ENCODE measurements at regions not wholly inside any gene's neighbourhood (a gene's known extent, or its start where the extent isn't known, plus 50 kb on each side); places are given as distances from the start of the nearest gene placed in this dataset.

- no peaks in the 10 kb centered on the region for H3K4me1 ChIP-seq (ENCODE audit: control insufficient read depth, insufficient read depth, low read length)
- no peaks in the 10 kb centered on the region for H3K9me3 ChIP-seq (replicated peaks; ENCODE audit: low read length)
- H3K36me3 ChIP-seq (ENCODE audit: insufficient read depth, low read length), result no peaks in the 10 kb centered on the region
- no peak overlapping the region for H3K4me3 ChIP-seq (ENCODE audit: low read length)
- H3K27me3 ChIP-seq (ENCODE audit: control insufficient read depth, insufficient read depth, low read length), result no peaks in the 10 kb centered on the region
- H3K4me2 ChIP-seq (ENCODE audit: low read length), result no peak overlapping the region
- no peak overlapping the region for H3K9ac ChIP-seq (ENCODE audit: low read depth, low read length)
Observed at GRCh38 chr1:86296305-86297205, 99.6 kb downstream of the ODF2L start.

- Histone ChIP-seq H3K9me3 (replicated peaks; ENCODE audit: low read length) (no peaks in the 10 kb centered on the region), H3K9ac (ENCODE audit: low read depth, low read length) (no peak overlapping the region), H3K4me1 (ENCODE audit: control insufficient read depth, insufficient read depth, low read length) (no peaks in the 10 kb centered on the region), H3K36me3 (ENCODE audit: insufficient read depth, low read length) (no peaks in the 10 kb centered on the region), H3K4me2 (ENCODE audit: low read length) (no peak overlapping the region), H3K4me3 (ENCODE audit: low read length) (no peak overlapping the region), H3K27me3 (ENCODE audit: control insufficient read depth, insufficient read depth, low read length) (no peaks in the 10 kb centered on the region)
Observed at GRCh38 chr1:86289746-86290145, 106.4 kb downstream of the ODF2L start.

- no peaks in the 10 kb centered on the region for H3K9me3 ChIP-seq (replicated peaks; ENCODE audit: low read length)
Observed at GRCh38 chr1:86289161-86289560, 107.0 kb downstream of the ODF2L start.

GRCh38 chr1:86288586-86289147, 107.5 kb downstream of the ODF2L start:
- H3K4me1 ChIP-seq (ENCODE audit: control insufficient read depth, insufficient read depth, low read length), result no peaks in the 10 kb centered on the region
- no peak overlapping the region for H3K4me3 ChIP-seq (ENCODE audit: low read length)
- no peak overlapping the region for H3K4me2 ChIP-seq (ENCODE audit: low read length)
- H3K27me3 ChIP-seq (ENCODE audit: control insufficient read depth, insufficient read depth, low read length), result no peaks in the 10 kb centered on the region
- no peaks in the 10 kb centered on the region for H3K36me3 ChIP-seq (ENCODE audit: insufficient read depth, low read length)
- H3K9ac ChIP-seq (ENCODE audit: low read depth, low read length), result no peak overlapping the region
- no peaks in the 10 kb centered on the region for H3K9me3 ChIP-seq (replicated peaks; ENCODE audit: low read length)

More at GRCh38 chr1:86289161-86289560, 107.0 kb downstream of the ODF2L start:
- no peaks in the 10 kb centered on the region for H3K36me3 ChIP-seq (ENCODE audit: insufficient read depth, low read length)
- H3K4me3 ChIP-seq (ENCODE audit: low read length), result no peak overlapping the region
- H3K9ac ChIP-seq (ENCODE audit: low read depth, low read length), result no peak overlapping the region
- no peak overlapping the region for H3K4me2 ChIP-seq (ENCODE audit: low read length)
- no peaks in the 10 kb centered on the region for H3K27me3 ChIP-seq (ENCODE audit: control insufficient read depth, insufficient read depth, low read length)
- no peaks in the 10 kb centered on the region for H3K4me1 ChIP-seq (ENCODE audit: control insufficient read depth, insufficient read depth, low read length)

- no peaks in the 10 kb centered on the region for H3K27me3 ChIP-seq (ENCODE audit: control insufficient read depth, insufficient read depth, low read length)
- H3K4me3 ChIP-seq (ENCODE audit: low read length), result no peak overlapping the region
- no peak overlapping the region for H3K9ac ChIP-seq (ENCODE audit: low read depth, low read length)
- no peaks in the 10 kb centered on the region for H3K36me3 ChIP-seq (ENCODE audit: insufficient read depth, low read length)
- no peaks in the 10 kb centered on the region for H3K4me1 ChIP-seq (ENCODE audit: control insufficient read depth, insufficient read depth, low read length)
- no peaks in the 10 kb centered on the region for H3K9me3 ChIP-seq (replicated peaks; ENCODE audit: low read length)
- H3K4me2 ChIP-seq (ENCODE audit: low read length), result no peak overlapping the region
Observed at GRCh38 chr1:86285796-86286195, 110.3 kb downstream of the ODF2L start.

- no peaks in the 10 kb centered on the region for H3K4me1 ChIP-seq (ENCODE audit: control insufficient read depth, insufficient read depth, low read length)
- no peaks in the 10 kb centered on the region for H3K27me3 ChIP-seq (ENCODE audit: control insufficient read depth, insufficient read depth, low read length)
- H3K36me3 ChIP-seq (ENCODE audit: insufficient read depth, low read length), result no peaks in the 10 kb centered on the region
- no peaks in the 10 kb centered on the region for H3K9me3 ChIP-seq (replicated peaks; ENCODE audit: low read length)
- no peak overlapping the region for H3K9ac ChIP-seq (ENCODE audit: low read depth, low read length)
- H3K4me2 ChIP-seq (ENCODE audit: low read length), result no peak overlapping the region
- no peak overlapping the region for H3K4me3 ChIP-seq (ENCODE audit: low read length)
Observed at GRCh38 chr1:86282611-86283010, 113.5 kb downstream of the ODF2L start.

- H3K9me3 ChIP-seq (replicated peaks; ENCODE audit: low read length), result no peaks in the 10 kb centered on the region
- H3K27me3 ChIP-seq (ENCODE audit: control insufficient read depth, insufficient read depth, low read length), result no peaks in the 10 kb centered on the region
- H3K4me2 ChIP-seq (ENCODE audit: low read length), result no peak overlapping the region
- no peaks in the 10 kb centered on the region for H3K36me3 ChIP-seq (ENCODE audit: insufficient read depth, low read length)
- H3K9ac ChIP-seq (ENCODE audit: low read depth, low read length), result no peak overlapping the region
- H3K4me1 ChIP-seq (ENCODE audit: control insufficient read depth, insufficient read depth, low read length), result no peaks in the 10 kb centered on the region
- no peak overlapping the region for H3K4me3 ChIP-seq (ENCODE audit: low read length)
Observed at GRCh38 chr1:86277936-86278335, 118.2 kb downstream of the ODF2L start.

- Histone ChIP-seq H3K4me3 (ENCODE audit: low read length) (no peak overlapping the region), H3K9me3 (replicated peaks; ENCODE audit: low read length) (no peaks in the 10 kb centered on the region), H3K36me3 (ENCODE audit: insufficient read depth, low read length) (no peaks in the 10 kb centered on the region)
Observed at GRCh38 chr1:86273066-86273465, 116.5 kb upstream of the COL24A1 start.

GRCh38 chr1:86272083-86272482, 115.5 kb upstream of the COL24A1 start:
- H3K9me3 ChIP-seq (replicated peaks; ENCODE audit: low read length), result no peaks in the 10 kb centered on the region
- H3K9ac ChIP-seq (ENCODE audit: low read depth, low read length), result no peak overlapping the region
- no peaks in the 10 kb centered on the region for H3K36me3 ChIP-seq (ENCODE audit: insufficient read depth, low read length)
- H3K4me2 ChIP-seq (ENCODE audit: low read length), result no peak overlapping the region
- H3K4me3 ChIP-seq (ENCODE audit: low read length), result no peak overlapping the region
- no peaks in the 10 kb centered on the region for H3K27me3 ChIP-seq (ENCODE audit: control insufficient read depth, insufficient read depth, low read length)
- no peaks in the 10 kb centered on the region for H3K4me1 ChIP-seq (ENCODE audit: control insufficient read depth, insufficient read depth, low read length)

More at GRCh38 chr1:86273066-86273465, 116.5 kb upstream of the COL24A1 start:
- H3K4me2 ChIP-seq (ENCODE audit: low read length), result no peak overlapping the region
- H3K4me1 ChIP-seq (ENCODE audit: control insufficient read depth, insufficient read depth, low read length), result no peaks in the 10 kb centered on the region
- H3K27me3 ChIP-seq (ENCODE audit: control insufficient read depth, insufficient read depth, low read length), result no peaks in the 10 kb centered on the region
- H3K9ac ChIP-seq (ENCODE audit: low read depth, low read length), result no peak overlapping the region

GRCh38 chr1:86271046-86271445, 114.5 kb upstream of the COL24A1 start:
- H3K9me3 ChIP-seq (replicated peaks; ENCODE audit: low read length), result no peaks in the 10 kb centered on the region
- H3K4me1 ChIP-seq (ENCODE audit: control insufficient read depth, insufficient read depth, low read length), result no peaks in the 10 kb centered on the region
- no peak overlapping the region for H3K9ac ChIP-seq (ENCODE audit: low read depth, low read length)
- no peaks in the 10 kb centered on the region for H3K36me3 ChIP-seq (ENCODE audit: insufficient read depth, low read length)
- no peak overlapping the region for H3K4me3 ChIP-seq (ENCODE audit: low read length)
- H3K4me2 ChIP-seq (ENCODE audit: low read length), result no peak overlapping the region
- H3K27me3 ChIP-seq (ENCODE audit: control insufficient read depth, insufficient read depth, low read length), result no peaks in the 10 kb centered on the region

GRCh38 chr1:86263101-86263500, 106.5 kb upstream of the COL24A1 start:
- Histone ChIP-seq H3K4me3 (ENCODE audit: low read length) (no peak overlapping the region), H3K36me3 (ENCODE audit: insufficient read depth, low read length) (no peaks in the 10 kb centered on the region), H3K4me2 (ENCODE audit: low read length) (no peak overlapping the region), H3K4me1 (ENCODE audit: control insufficient read depth, insufficient read depth, low read length) (no peaks in the 10 kb centered on the region), H3K9me3 (replicated peaks; ENCODE audit: low read length) (no peaks in the 10 kb centered on the region), H3K9ac (ENCODE audit: low read depth, low read length) (no peak overlapping the region), H3K27me3 (ENCODE audit: control insufficient read depth, insufficient read depth, low read length) (no peaks in the 10 kb centered on the region)

- Histone ChIP-seq H3K4me3 (ENCODE audit: low read length) (no peak overlapping the region), H3K4me2 (ENCODE audit: low read length) (no peak overlapping the region), H3K27me3 (ENCODE audit: control insufficient read depth, insufficient read depth, low read length) (no peaks in the 10 kb centered on the region), H3K36me3 (ENCODE audit: insufficient read depth, low read length) (no peaks in the 10 kb centered on the region), H3K9ac (ENCODE audit: low read depth, low read length) (no peak overlapping the region), H3K4me1 (ENCODE audit: control insufficient read depth, insufficient read depth, low read length) (no peaks in the 10 kb centered on the region), H3K9me3 (replicated peaks; ENCODE audit: low read length) (no peaks in the 10 kb centered on the region)
Observed at GRCh38 chr1:86260476-86260875, 103.9 kb upstream of the COL24A1 start.

Measured in skeletal muscle satellite cell (primary cell).